Fibroblast of skin of abdomen (primary cell): ENCODE measurements at regions not wholly inside any gene's neighbourhood (a gene's known extent, or its start where the extent isn't known, plus 50 kb on each side); places are given as distances from the start of the nearest gene placed in this dataset.

ENCODE experiments used
- DNase-seq: peaks from one replicate; pipeline ENCODE4 v3.0.0-alpha.2; 2013

DNA sequence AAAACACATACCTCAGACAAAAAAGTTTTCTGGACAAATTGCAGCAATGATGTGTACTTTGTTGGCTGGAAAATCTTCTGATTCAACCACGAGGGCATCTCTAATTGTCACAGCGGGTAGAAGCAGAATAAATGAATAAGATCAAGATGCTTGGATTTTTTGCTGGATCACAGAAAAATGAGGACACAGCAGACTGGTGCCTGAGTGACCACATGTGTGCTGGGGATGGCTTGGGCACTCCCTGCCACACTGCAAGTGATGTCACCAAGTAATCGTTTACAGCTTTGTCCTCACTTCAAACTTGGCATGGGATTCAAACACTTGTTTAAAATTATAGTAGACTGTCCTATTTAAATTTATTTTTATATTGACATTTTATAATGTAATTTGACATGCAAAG lies 557.0 kb downstream of the SPRY1 start:
- no peak for DNase-seq

DNA sequence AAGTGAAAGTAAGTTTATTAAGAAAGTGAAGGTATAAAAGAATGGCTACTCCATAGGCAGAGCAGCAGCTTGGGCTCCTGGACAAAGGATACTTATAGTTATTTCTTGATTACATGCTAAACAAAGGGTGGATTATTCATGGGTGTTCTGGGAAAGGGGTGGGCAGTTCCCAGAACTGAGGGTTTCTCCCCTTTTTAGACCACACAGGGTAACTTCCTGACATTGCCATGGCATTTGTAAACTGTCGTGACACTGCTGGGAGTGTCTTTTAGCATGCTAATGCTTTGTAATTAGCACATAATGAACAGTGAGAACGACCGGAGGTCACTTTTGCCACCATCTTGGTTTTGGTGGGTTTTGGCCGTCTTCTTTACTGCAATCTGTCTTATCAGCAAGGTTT lies 557.6 kb downstream of the SPRY1 start:
- DNase-seq = no peak

DNA sequence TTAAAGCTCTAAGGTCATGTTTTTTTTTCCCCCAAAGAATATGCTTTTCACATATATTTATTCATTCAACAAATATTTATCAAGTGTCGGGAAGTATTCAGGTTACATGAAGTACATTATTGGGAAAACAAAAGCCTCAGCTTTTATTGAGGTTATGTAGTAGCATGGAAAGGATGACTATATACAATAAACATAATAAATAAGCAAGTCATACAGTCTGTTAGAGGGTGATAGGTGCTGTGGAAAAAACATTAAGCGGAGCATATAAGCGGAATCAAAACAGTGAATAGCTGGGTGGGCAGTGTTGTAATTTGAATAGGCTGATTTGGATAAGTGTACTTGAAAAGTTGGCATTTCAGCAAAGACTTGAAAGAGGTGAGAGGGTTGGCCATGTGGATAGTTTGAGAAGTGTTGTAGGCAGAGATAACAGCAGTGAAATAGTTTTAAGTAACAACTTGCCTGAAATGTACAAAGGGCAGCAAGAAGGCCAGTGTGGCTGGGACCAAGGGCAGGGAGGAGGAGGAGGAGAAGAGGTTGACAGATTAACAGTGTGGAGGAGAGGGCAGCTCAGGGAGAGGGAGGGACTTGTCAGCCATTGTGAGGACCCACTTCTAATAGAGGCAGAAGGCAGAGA lies 558.7 kb downstream of the SPRY1 start:
- no peak for DNase-seq

DNA sequence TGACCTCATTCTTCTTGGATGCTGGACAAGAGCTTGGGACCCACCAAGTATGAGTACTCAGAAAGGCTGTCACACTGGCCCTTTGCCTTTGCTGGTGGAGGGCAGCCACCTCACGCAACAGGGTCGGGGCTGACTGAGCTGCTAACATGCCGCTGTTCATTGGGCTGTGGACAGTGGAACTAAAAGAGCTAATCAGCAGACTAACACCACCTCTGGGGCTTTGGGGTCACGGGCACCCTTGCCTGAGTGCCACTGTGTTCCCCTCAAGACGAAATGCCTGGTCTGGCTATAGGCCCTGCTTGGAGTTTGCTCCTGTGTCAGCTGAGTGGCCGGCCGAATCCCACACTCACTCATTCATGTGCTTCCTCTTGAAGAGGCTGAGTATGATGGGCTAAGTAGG lies 559.6 kb downstream of the SPRY1 start:
- no peak for DNase-seq

DNA sequence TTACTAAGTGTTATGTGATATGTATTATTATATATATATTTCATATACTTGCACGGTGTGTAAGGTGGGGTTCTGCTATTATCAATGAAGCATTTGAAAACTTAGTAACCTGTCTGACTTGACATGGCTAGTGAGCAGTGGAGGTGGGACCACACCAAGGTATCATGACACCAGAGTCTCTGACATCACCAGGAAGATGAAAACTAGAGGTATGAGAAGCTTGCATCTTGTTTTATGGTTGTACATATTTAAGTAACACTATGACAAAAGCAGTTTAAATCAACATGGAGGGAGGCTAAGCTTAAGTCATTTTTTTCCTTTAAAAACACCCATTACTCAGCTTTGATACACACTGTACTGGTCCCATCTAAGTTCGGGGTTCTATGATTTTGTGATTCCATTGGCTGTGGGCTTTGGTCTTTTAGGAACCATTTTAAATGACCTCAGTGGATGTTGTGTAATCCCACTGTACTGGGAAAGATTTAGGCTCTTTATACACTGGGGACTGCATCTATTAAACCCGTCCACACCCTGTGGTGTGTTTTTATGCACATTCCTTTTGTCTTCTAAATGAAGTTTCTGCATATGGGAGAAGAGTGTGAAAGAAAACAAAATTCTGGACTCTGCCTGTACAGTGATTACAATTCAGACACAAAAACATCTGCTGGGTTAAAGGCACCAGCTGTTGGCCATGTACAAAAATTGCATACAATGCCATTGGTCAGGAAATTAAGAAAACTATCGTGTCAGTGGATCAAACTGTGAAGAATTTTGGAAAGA lies 570.6 kb downstream of the SPRY1 start:
- DNase-seq = no peak

DNA sequence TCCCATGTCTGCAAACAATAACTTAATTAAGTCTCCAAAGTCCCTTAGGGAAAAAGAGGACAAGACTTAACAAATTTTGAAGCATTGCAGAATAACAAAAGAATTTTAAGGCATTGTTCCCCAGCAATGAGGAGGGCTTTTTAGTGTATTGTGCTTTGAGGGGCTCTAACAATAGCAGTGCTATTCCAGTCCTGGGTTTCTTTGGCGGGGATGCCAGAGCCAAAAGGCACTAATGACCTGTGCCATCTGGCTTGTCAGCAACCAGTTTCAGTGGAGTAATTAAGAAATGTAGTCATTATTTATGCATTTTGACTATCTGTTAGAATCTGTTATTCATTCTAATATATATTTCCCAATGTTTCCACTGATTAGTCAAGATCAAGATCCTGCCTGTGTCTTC lies 575.4 kb downstream of the SPRY1 start:
- DNase-seq = no peak

DNA sequence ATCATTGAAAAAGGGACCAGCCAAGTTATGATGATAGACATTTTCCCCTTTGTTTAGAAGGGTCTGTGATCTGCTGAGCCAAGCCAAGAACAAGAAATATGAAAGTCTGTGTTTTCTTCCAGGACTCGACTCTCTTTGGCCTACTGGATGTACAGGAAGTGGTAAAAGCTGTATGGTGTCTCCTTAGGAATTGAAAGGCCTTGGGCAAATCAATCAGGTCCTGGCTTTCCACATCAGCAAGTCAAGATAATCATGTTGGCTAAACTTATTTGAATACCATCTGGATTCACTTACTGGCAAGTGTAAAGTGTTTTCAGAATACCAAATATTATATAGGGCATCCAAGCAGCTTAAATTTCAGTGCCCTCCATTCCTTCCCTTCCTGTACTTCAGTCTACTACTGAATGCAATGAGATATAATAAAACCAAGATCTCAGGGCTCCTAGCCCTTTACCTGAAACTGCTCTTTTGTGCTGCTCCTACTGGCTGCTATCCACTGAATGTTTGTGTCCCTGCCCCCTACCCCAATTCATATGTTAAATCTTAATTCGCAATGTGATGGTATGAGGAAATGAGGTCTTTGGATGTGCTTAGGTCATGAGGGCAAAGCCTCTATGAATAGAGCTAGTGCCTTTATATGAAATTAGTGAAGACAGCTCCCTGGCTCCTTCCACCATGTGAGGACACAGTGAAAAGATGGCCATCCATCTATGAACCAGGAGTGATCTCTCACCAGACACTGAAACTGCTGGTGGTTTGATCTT lies 578.0 kb downstream of the SPRY1 start:
- peak; percentile 41 for DNase-seq

DNA sequence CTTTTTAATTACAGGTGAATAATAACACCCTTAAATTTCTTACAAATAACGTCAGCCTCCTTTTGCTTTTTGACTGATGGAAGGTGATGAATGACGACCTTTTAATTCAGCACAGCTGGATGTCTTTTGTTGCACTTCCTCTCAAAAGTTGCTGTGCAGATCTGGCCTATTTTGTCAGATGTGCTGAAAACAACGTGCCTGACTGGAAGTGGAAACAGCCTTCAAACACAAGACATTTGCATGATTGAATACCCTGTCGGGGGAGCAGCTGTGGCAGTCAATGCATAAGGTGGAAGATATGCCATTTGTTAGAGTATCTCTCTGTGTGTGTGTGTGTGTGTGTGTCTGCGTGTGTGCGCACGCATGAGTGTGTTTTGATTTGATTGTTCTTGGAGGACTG lies 579.7 kb downstream of the SPRY1 start:
- DNase-seq = peak; percentile 81

DNA sequence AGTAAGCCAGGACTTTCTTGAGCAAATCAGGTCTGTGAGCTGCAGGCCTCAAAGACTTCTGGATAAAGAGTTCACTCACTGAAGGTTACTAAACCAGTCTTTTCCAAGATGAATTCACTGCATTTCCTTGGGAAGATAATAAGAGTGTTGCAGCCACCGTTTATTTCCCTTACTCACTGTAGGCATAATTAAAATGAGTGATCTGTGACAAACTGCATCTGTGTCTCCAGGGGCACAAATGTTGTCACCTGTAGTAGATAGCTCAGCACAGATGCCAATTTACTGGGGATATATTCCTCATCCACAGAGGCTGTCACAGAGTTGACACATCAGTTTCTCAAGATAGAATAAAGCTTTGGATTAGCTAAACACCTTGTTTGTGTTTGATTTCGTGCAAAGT lies 580.2 kb downstream of the SPRY1 start:
- DNase-seq = no peak

DNA sequence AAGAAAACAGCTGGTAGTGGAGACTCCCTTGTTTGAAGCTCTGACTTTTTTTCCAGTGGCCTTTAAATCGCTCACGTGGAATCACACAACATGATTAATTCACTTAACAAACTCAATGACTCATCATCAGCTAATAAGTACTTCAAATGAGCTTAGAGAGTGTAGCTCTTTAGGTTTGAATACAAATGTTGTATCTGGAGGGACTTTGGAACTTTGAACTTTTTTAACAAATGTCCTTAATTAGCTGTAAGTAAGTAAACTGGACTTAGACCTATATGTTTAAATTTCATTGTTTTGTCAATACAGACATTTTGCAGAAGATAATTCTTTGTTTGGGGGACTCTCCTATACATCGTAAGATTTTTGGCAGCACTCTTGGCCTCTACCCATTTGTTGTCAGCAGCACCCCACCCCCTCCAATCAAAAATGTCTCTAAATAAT lies 581.1 kb downstream of the SPRY1 start:
- peak; percentile 42 for DNase-seq

DNA sequence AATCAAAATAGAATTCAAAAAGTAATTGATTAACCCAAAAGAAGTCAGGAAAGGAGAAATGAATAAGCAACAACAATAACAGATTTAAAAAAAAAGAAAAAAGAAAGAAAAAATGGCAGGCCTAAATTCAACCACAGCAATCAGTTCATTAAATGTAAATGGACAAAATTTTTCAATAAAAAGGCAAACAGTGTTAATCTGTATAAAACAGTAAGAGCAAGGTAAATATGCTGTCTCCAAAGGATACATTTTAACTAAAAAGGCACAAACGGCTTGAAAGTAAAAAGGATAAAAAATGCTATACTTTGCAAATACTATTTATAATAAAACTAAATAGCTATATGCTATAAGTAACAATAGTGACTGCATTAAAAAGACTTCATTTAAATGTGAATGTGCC lies 582.0 kb downstream of the SPRY1 start:
- DNase-seq = no peak

DNA sequence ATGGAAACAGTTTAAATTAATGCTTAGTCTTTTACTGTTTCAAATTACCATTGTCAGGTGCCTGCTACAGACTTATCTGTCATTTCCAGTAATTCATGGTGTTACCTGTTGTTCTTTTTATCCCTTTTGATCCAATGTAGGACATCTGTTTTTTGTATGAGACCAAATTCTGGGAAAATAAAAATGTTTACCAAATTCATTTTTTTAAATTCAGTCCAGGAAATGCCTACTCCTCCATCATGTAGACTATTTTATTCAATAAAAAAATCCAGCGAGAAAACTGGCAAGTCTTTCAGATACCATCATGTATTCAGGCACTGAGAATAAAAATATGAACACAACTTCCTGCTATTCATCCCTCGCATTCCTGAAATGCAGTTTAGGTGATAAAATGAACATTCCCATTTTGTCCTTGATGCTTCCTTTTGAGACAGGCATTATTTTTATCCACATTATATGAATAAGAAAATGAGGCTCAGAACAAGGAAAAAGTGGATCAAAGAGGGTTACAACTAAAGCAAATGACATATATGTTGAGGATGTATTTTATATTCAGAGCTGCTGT lies 584.2 kb downstream of the SPRY1 start:
- DNase-seq = no peak

DNA sequence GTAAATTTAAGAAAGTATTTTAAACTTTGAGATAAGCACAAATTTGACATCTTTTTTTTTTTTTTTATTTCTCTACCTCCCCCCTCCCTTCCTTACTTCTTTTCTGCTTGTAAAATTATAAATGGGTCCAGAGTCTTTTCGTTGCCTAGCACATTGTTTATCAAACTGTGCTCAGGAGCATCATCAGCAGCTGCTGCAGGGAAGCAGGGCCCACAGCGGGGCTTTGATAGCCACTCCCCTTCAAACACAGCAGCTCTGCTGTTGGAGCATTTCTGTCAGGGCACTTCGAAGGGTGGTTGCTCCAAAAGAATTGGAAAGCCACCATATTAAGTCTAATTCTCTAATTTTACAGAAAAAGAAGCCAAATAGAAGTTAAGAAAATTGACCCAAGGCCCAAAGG lies 588.3 kb downstream of the SPRY1 start:
- DNase-seq = no peak

DNA sequence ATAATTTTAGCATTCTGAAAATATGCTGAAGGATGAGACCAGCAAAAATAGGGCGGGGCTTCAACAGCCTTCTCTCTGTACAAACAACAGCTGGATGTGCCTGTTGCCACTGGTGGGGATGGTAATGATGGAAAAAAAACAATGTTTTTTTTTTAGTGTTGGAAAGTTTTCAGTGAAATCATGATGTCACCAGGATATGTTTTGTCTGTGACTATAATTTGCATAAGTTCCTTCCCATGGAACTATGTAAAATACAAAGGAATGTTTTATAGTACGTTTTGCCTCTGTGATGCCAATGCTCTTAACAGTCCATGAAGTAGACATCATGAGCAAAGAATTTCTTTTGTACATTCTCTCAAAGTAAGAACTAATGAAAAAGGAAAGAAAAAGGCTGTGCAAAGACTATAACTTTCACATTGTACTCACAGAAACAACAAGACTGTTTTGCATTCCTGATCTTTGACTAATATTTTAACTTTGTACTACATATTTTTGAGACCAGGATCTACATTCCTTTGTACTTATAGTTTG lies 589.7 kb downstream of the SPRY1 start:
- DNase-seq = peak; percentile 93

DNA sequence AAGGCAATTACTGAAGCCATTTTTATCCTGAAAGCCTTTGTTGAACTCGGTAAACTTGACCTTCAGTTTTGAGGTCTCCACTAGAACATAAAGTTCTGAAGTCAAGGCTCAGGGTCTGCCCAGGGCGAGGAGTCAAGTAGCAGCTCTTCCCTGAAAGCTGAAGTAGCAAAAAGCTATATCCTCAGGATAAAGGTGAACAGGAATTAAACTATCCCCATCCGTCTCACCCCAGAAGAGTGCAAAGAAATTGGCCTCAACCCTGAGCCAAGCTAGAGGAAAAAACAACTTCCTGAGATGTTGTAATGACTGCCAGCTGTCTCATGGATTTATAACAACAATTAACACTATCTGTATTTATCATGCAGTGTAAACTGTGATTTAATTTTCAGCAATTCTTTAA lies 590.8 kb downstream of the SPRY1 start:
- DNase-seq = no peak

DNA sequence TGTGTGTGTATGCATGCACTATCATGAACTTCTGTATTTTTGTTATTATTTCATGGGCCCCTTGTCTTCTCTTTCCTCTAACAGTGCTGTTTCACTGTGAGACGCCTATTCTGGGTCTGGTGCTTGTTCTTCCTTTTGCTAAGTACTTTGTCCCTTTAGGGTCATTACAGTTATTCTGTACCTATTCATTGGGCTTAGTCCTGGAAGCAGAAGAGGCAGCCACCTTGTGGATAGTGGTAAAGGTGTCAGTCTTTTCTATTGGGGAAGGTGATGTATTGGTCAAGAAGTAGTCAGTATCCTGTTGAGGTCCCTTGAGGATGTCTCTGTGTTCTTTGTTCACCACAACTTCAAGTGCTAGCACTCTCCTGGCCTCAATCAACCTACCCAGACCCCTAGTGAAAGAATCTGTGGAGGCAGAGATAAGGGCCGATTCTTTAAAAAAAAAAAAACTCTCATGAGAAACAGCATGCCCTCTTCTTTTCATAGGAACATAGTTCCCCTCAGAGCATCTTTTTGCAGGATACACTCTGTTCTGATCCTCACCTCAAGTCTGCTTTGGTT lies 593.8 kb downstream of the SPRY1 start:
- no peak for DNase-seq

DNA sequence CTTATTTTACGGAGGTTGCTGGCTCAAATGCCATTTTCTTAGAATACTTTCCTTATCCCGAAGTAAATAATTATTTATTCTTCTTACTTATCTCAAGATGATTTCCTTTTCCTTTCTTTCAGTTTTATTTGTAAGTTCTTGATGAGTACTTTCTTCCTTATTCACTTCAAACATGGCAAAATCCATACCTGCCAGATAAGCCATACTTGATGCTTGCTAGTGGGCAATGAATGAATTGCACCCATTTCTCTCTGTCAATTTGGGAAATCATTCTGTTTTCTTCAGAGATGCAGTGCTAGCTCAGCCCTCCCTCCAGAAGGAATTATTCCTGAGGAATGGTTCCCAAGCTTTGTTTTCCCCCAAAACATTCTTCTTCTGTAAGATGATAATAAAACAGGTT lies 598.3 kb downstream of the SPRY1 start:
- no peak for DNase-seq

DNA sequence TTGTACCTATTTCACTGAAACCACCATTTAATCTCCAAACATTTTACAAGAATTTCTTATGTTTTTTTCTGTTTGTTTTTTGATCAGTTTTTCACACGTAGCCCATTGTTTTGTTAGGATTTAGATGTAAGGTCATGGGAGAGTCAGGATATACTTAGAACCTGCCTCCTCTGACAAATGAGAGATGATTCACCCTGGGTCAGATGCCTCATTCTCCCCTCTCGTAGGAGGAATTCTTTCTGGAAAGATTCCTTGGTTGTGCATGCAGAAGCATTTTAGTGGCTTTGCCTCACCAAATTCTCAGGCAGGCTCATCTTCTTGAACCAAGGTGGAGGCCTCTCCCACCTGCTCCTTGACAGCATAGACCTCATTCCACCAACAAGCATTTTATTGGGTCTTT lies 599.3 kb downstream of the SPRY1 start:
- DNase-seq = peak; percentile 76

DNA sequence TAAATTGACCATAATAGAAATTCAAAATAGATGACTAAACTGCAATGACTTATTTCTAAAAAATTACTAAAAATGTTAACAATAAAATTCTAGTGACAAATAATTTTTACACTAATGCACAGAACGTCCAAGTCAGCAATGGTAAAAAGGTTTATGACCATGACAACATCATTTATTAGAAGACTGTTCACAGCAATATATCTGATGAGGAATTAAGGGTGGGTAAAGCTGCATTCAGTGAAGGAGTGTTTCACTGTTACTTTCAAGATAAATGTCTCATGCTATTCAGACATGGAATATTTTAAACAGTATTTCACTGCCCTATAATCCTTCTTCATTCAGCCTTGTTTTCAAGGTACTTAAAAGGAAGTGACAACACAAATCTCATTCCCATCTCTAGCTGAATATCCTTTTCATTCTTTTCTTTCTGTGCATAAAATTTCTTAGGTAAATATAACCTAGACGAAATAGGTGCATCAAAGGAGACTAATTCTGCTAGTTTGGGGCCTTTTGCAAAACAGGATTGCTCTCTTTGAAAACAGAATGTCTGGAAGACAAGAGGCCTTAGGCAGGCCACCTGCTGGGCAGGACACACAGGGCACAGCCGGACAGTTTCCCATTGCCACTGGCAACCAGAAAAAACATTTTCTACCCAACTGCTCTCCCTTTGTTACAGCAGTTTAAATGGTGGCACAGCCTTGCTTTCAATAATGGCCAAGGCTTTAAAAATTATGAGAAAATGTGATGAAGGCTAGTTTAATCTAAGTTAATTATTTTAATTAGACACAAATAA lies 600.3 kb downstream of the SPRY1 start:
- no peak for DNase-seq

DNA sequence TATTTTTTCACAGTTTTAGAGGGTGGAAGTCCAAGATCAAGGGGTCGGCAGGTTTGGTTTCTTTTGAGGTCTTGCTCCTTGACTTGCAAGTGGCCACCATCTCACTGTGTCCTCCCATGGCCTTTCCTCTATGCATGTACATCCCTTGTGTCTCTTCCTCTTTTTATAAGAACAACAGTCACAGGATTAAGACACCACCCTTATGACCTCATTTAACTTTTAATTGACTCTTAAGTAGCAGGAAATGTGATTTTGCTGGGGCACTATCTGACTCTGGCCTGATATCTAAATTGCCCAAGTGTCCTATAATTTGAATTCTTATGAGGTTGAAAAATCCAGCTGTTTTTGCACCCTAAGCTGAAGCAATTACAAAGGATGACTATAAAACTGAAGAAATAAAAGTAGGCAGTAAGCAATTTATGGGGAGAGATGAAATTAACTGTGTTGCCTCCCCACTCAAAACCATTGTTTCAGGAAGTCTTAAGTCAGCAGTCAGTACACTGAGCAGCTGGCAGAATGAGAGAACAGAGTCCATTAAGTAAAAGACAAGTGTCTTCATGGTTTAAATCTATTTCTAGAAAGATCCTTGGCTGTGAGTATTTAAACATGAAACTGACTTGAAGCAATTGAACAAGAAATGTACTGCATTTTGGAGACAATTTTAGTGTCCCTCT lies 601.3 kb downstream of the SPRY1 start:
- DNase-seq = no peak

DNA sequence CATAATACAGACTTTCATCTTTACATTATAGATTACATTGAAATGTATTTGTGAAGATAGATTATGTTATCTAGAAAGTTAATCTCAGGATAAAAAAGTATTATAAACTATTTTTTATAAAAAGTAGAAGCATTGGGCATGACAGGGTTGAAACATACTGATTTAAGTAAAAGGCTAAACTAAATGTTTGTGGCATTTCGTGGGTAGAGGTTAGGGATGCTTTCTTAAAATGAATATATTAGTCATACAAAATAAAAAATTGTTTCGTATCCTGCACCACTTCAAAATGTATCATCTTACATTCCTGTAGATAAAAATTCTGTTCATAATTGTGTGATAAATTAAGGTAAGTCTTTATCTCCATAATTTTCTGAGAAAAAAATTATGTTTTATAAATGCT lies 603.6 kb downstream of the SPRY1 start:
- DNase-seq = no peak
